ENCODE measurements at regions not wholly inside any gene's neighbourhood (a gene's known extent, or its start where the extent isn't known, plus 50 kb on each side); places are given as distances from the start of the nearest gene placed in this dataset.

GRCh38 chr13:73748404-73748803 lies 385.8 kb downstream of the KLF12 start:
- DNase-seq (ENCODE audit: unreplicated experiment), result no peak
- Mint-ChIP-seq H3K27ac (ENCODE audit: low read depth, unreplicated experiment) (no peak overlapping the region), H3K4me3 (ENCODE audit: unreplicated experiment) (no peak overlapping the region), H3K9me3 (ENCODE audit: unreplicated experiment) (no peaks in the 10 kb centered on the region), H3K27me3 (ENCODE audit: insufficient read depth, unreplicated experiment) (no peaks in the 10 kb centered on the region), H3K4me1 (ENCODE audit: insufficient read depth, unreplicated experiment) (no peaks in the 10 kb centered on the region), H3K36me3 (ENCODE audit: insufficient read depth, unreplicated experiment) (no peaks in the 10 kb centered on the region)
- intact Hi-C loops (cut with micrococcal nuclease), result no loop called here
- ChIA-PET CTCF (interaction anchor here (0.6 to 2.3 kb wide), 5 partner anchors 14 to 1510 kb away, joined by 3 to 7 read pairs (median 3); no protein-coding TSS in a partner anchor), POLR2A (interaction anchor here (0.6 kb wide), 1 partner anchor 991 kb away, joined by 3 read pairs; no protein-coding TSS in a partner anchor)
- no peak for TF ChIP-seq CTCF (IDR thresholded peaks at IDR 0.05; ENCODE audit: unreplicated experiment)
- BruUV-seq (replicated peaks), result no TSS peak

- BruUV-seq (replicated peaks), result no TSS peak
- no peak for TF ChIP-seq CTCF (IDR thresholded peaks at IDR 0.05; ENCODE audit: unreplicated experiment)
- Mint-ChIP-seq H3K4me1 (ENCODE audit: insufficient read depth, unreplicated experiment) (no peaks in the 10 kb centered on the region), H3K9me3 (ENCODE audit: unreplicated experiment) (no peaks in the 10 kb centered on the region), H3K27me3 (ENCODE audit: insufficient read depth, unreplicated experiment) (no peaks in the 10 kb centered on the region), H3K4me3 (ENCODE audit: unreplicated experiment) (no peak overlapping the region), H3K27ac (ENCODE audit: low read depth, unreplicated experiment) (no peak overlapping the region), H3K36me3 (ENCODE audit: insufficient read depth, unreplicated experiment) (no peaks in the 10 kb centered on the region)
- ChIA-PET CTCF (interaction anchor here (1.0 kb wide), 1 partner anchor 10 kb away, joined by 3 read pairs; no protein-coding TSS in a partner anchor), POLR2A (no interaction called here)
- intact Hi-C loops (cut with micrococcal nuclease), result no loop called here
- no peak for DNase-seq (ENCODE audit: unreplicated experiment)
Measured at GRCh38 chr13:73745190-73745589, 389.0 kb downstream of the KLF12 start.

GRCh38 chr13:73742982-73743381 lies 391.2 kb downstream of the KLF12 start:
- H3K9me3 Mint-ChIP-seq (ENCODE audit: unreplicated experiment), result no peaks in the 10 kb centered on the region
- TF ChIP-seq CTCF (IDR thresholded peaks at IDR 0.05; ENCODE audit: unreplicated experiment), result no peak
- BruUV-seq (replicated peaks), result no TSS peak
- H3K4me1 Mint-ChIP-seq (ENCODE audit: insufficient read depth, unreplicated experiment), result no peaks in the 10 kb centered on the region
- no peaks in the 10 kb centered on the region for H3K27me3 Mint-ChIP-seq (ENCODE audit: insufficient read depth, unreplicated experiment)
- no peak overlapping the region for H3K4me3 Mint-ChIP-seq (ENCODE audit: unreplicated experiment)
- POLR2A ChIA-PET, result no interaction called here
- no peak for DNase-seq (ENCODE audit: unreplicated experiment)
- CTCF ChIA-PET, result interaction anchor here (0.6 to 1.6 kb wide), 2 partner anchors 145 to 1477 kb away, joined by 5 read pairs; no protein-coding TSS in a partner anchor
- intact Hi-C loops (cut with micrococcal nuclease), result no loop called here
- H3K36me3 Mint-ChIP-seq (ENCODE audit: insufficient read depth, unreplicated experiment), result no peaks in the 10 kb centered on the region
- H3K27ac Mint-ChIP-seq (ENCODE audit: low read depth, unreplicated experiment), result no peak overlapping the region

GRCh38 chr13:73741742-73742141 lies 392.5 kb downstream of the KLF12 start:
- Mint-ChIP-seq H3K9me3 (ENCODE audit: unreplicated experiment) (no peaks in the 10 kb centered on the region), H3K27ac (ENCODE audit: low read depth, unreplicated experiment) (no peak overlapping the region), H3K4me3 (ENCODE audit: unreplicated experiment) (no peak overlapping the region), H3K36me3 (ENCODE audit: insufficient read depth, unreplicated experiment) (no peaks in the 10 kb centered on the region), H3K27me3 (ENCODE audit: insufficient read depth, unreplicated experiment) (no peaks in the 10 kb centered on the region), H3K4me1 (ENCODE audit: insufficient read depth, unreplicated experiment) (no peaks in the 10 kb centered on the region)
- BruUV-seq (replicated peaks), result no TSS peak
- no peak for DNase-seq (ENCODE audit: unreplicated experiment)
- ChIA-PET POLR2A (no interaction called here), CTCF (interaction anchor here (0.5 to 0.7 kb wide), 3 partner anchors 18 to 1431 kb away, joined by 3 to 4 read pairs (median 3); no protein-coding TSS in a partner anchor)
- no peak for TF ChIP-seq CTCF (IDR thresholded peaks at IDR 0.05; ENCODE audit: unreplicated experiment)
- intact Hi-C loops (cut with micrococcal nuclease), result no loop called here
